Adrenal gland (tissue), 5 donors: ENCODE measurements at regions not wholly inside any gene's neighbourhood (a gene's known extent, or its start where the extent isn't known, plus 50 kb on each side); places are given as distances from the start of the nearest gene placed in this dataset.

Source experiments
- POLR2A ChIP-seq, 2 donors: fragments of 450-650 bp; IDR thresholded peaks; one replicate each; pipeline ENCODE4 v1.6.1; 2017; ENCODE audit warnings: antibody characterized with exemption in 2 of 2, mild to moderate bottlenecking in 2 of 2, moderate library complexity in 1 of 2
- TF ChIP-seq, protein P1 (sequence below), 6 experiments: fragments of 450-650 bp in 4 of 6; fragments of 200-600 bp in 2 of 6; sonication (generic) in 1 of 6; IDR thresholded peaks; 1 replicate in 5 of 6; 2 replicates in 1 of 6; pipeline versions ENCODE4 v1.5.1 to v1.8.0; 2016 to 2021; ENCODE audit warnings: antibody characterized with exemption in 6 of 6, mild to moderate bottlenecking in 2 of 6, moderate library complexity in 1 of 6
- donor health status: DM: no; HTN: no; CAD: no.

GRCh38 chr4:25533256-25533655 lies 122.4 kb upstream of the SLC34A2 start:
- TF ChIP-seq, protein P1, sequence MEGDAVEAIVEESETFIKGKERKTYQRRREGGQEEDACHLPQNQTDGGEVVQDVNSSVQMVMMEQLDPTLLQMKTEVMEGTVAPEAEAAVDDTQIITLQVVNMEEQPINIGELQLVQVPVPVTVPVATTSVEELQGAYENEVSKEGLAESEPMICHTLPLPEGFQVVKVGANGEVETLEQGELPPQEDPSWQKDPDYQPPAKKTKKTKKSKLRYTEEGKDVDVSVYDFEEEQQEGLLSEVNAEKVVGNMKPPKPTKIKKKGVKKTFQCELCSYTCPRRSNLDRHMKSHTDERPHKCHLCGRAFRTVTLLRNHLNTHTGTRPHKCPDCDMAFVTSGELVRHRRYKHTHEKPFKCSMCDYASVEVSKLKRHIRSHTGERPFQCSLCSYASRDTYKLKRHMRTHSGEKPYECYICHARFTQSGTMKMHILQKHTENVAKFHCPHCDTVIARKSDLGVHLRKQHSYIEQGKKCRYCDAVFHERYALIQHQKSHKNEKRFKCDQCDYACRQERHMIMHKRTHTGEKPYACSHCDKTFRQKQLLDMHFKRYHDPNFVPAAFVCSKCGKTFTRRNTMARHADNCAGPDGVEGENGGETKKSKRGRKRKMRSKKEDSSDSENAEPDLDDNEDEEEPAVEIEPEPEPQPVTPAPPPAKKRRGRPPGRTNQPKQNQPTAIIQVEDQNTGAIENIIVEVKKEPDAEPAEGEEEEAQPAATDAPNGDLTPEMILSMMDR (IDR thresholded peaks at IDR 0.05), result no peak
- no peak for TF ChIP-seq POLR2A (IDR thresholded peaks at IDR 0.05)
